ENCODE measurements at regions not wholly inside any gene's neighbourhood (a gene's known extent, or its start where the extent isn't known, plus 50 kb on each side); places are given as distances from the start of the nearest gene placed in this dataset.
"Not testable (repeated sequence)": the region's sequence is repeated elsewhere in the genome, so short reads cannot be mapped to it uniquely, and the experiment has no call there.

- no peak for DNase-seq (ENCODE audit: low read depth in 2 of 2)
Observed at GRCh38 chr12:127503246-127503645, 763.7 kb upstream of the TMEM132C start.

GRCh38 chr12:127503996-127504395, 763.0 kb upstream of the TMEM132C start:
- not testable (repeated sequence) for DNase-seq (ENCODE audit: low read depth in 2 of 2)

GRCh38 chr12:127504874-127505273, 762.1 kb upstream of the TMEM132C start:
- no peak for DNase-seq (ENCODE audit: low read depth in 2 of 2)

GRCh38 chr12:127507341-127507740, 759.6 kb upstream of the TMEM132C start:
- no peak for DNase-seq (ENCODE audit: low read depth in 2 of 2)

- DNase-seq (ENCODE audit: low read depth in 2 of 2) = no peak
Observed at GRCh38 chr12:127509066-127509778, 757.7 kb upstream of the TMEM132C start.

GRCh38 chr12:127515941-127516340, 751.0 kb upstream of the TMEM132C start:
- DNase-seq (ENCODE audit: low read depth in 2 of 2) = no peak

GRCh38 chr12:127516467-127516866, 750.5 kb upstream of the TMEM132C start:
- DNase-seq (ENCODE audit: low read depth in 2 of 2) = no peak

GRCh38 chr12:127519779-127520178, 747.2 kb upstream of the TMEM132C start:
- DNase-seq (ENCODE audit: low read depth in 2 of 2) = no peak

GRCh38 chr12:127526925-127527324, 740.0 kb upstream of the TMEM132C start:
- no peak for DNase-seq (ENCODE audit: low read depth in 2 of 2)

- no peak for DNase-seq (ENCODE audit: low read depth in 2 of 2)
Observed at GRCh38 chr12:127528551-127528950, 738.4 kb upstream of the TMEM132C start.

GRCh38 chr12:127531542-127531941, 735.4 kb upstream of the TMEM132C start:
- no peak for DNase-seq (ENCODE audit: low read depth in 2 of 2)

- DNase-seq (ENCODE audit: low read depth in 2 of 2) = no peak
Observed at GRCh38 chr12:127533353-127533752, 733.6 kb upstream of the TMEM132C start.

GRCh38 chr12:127536833-127537428, 730.0 kb upstream of the TMEM132C start:
- DNase-seq (ENCODE audit: low read depth in 2 of 2) = no peak

- DNase-seq (ENCODE audit: low read depth in 2 of 2) = no peak
Observed at GRCh38 chr12:127538316-127538715, 728.7 kb upstream of the TMEM132C start.

- DNase-seq (ENCODE audit: low read depth in 2 of 2) = no peak
Observed at GRCh38 chr12:127539226-127539858, 727.6 kb upstream of the TMEM132C start.

- no peak for DNase-seq (ENCODE audit: low read depth in 2 of 2)
Observed at GRCh38 chr12:127542391-127542790, 724.6 kb upstream of the TMEM132C start.

GRCh38 chr12:127542931-127543330, 724.0 kb upstream of the TMEM132C start:
- no peak for DNase-seq (ENCODE audit: low read depth in 2 of 2)

- no peak for DNase-seq (ENCODE audit: low read depth in 2 of 2)
Observed at GRCh38 chr12:127546721-127547505, 720.1 kb upstream of the TMEM132C start.

GRCh38 chr12:127548123-127548553, 718.8 kb upstream of the TMEM132C start:
- no peak for DNase-seq (ENCODE audit: low read depth in 2 of 2)

GRCh38 chr12:127550271-127550670, 716.7 kb upstream of the TMEM132C start:
- DNase-seq (ENCODE audit: low read depth in 2 of 2) = no peak

GRCh38 chr12:127552838-127553237, 714.1 kb upstream of the TMEM132C start:
- DNase-seq (ENCODE audit: low read depth in 2 of 2) = no peak

- DNase-seq (ENCODE audit: low read depth in 2 of 2) = no peak
Observed at GRCh38 chr12:127555071-127555470, 711.9 kb upstream of the TMEM132C start.

Measured in activated CD4-positive, alpha-beta T cell treated with anti-CD3 and anti-CD28 coated beads for 24 hours (primary cell).